CD14-positive monocyte (primary cell): ENCODE measurements at regions not wholly inside any gene's neighbourhood (a gene's known extent, or its start where the extent isn't known, plus 50 kb on each side); places are given as distances from the start of the nearest gene placed in this dataset.

Source experiments
- DNase-seq, 3 donors: peaks; one replicate each; pipeline ENCODE4 v3.0.0-alpha.2; 2011 to 2022
- H2AFZ ChIP-seq: 2 replicates; pipeline ENCODE4 v1.6.0; 2012; ENCODE audit warnings: mild to moderate bottlenecking, low read depth, low read length, inconsistent platforms; ENCODE audit not compliant: insufficient read depth, poor library complexity, severe bottlenecking
- H3K27ac ChIP-seq, 2 donors: 1 replicate in 1 of 2; 2 replicates in 1 of 2; pipeline ENCODE4 v1.5.1; 2012 to 2013; ENCODE audit warnings: low read length in 2 of 2, control low read depth in 1 of 2, inconsistent platforms in 1 of 2, low read depth in 1 of 2, mild to moderate bottlenecking in 1 of 2
- H3K27me3 ChIP-seq, 2 donors: one replicate each; pipeline versions ENCODE4 v1.6.0 to v1.6.1; 2011 to 2013; ENCODE audit warnings: low read length in 2 of 2; ENCODE audit not compliant: control insufficient read depth in 2 of 2, insufficient read depth in 2 of 2
- H3K36me3 ChIP-seq, 2 donors: replicated peaks in 1 of 2; 1 replicate in 1 of 2; 2 replicates in 1 of 2; pipeline versions ENCODE4 v1.5.1 to v1.6.1; 2012 to 2013; ENCODE audit warnings: low read length in 2 of 2, control low read depth in 1 of 2, inconsistent platforms in 1 of 2, mild to moderate bottlenecking in 1 of 2; ENCODE audit not compliant: insufficient read depth in 2 of 2, control insufficient read depth in 1 of 2
- H3K4me1 ChIP-seq, 2 donors: 1 replicate in 1 of 2; 2 replicates in 1 of 2; pipeline versions ENCODE4 v1.5.1 to v1.6.1; 2012 to 2013; ENCODE audit warnings: low read length in 2 of 2, control low read depth in 1 of 2, inconsistent platforms in 1 of 2, mild to moderate bottlenecking in 1 of 2, moderate library complexity in 1 of 2; ENCODE audit not compliant: insufficient read depth in 2 of 2, control insufficient read depth in 1 of 2
- H3K4me2 ChIP-seq: replicated peaks from 2 replicates; pipeline ENCODE3; 2012; ENCODE audit warnings: low read length, moderate library complexity, mild to moderate bottlenecking; ENCODE audit not compliant: poor library complexity, severe bottlenecking; ENCODE audit errors: extremely low read depth
- H3K4me3 ChIP-seq, 3 experiments: fragments of 200-600 bp in 1 of 3; sonication (generic) in 1 of 3; replicated peaks in 1 of 3; 1 replicate in 2 of 3; 2 replicates in 1 of 3; pipeline ENCODE4 v1.5.1; 2011 to 2013; ENCODE audit warnings: low read length in 3 of 3, mild to moderate bottlenecking in 3 of 3, control low read depth in 2 of 3, low read depth in 2 of 3, inconsistent platforms in 1 of 3, moderate library complexity in 1 of 3
- H3K79me2 ChIP-seq: 2 replicates; pipeline ENCODE4 v1.6.0; 2012; ENCODE audit warnings: mild to moderate bottlenecking, control low read depth, inconsistent platforms, low read length, moderate library complexity; ENCODE audit not compliant: insufficient read depth
- H3K9ac ChIP-seq: 2 replicates; pipeline ENCODE4 v1.6.0; 2017; ENCODE audit warnings: low read length, mild to moderate bottlenecking; ENCODE audit not compliant: insufficient read depth, poor library complexity, severe bottlenecking
- H3K9me3 ChIP-seq, 2 donors: replicated peaks in 1 of 2; 1 replicate in 1 of 2; 2 replicates in 1 of 2; pipeline versions ENCODE4 v1.5.1 to v1.6.1; 2012 to 2013; ENCODE audit warnings: low read length in 2 of 2, control low read depth in 1 of 2; ENCODE audit not compliant: control insufficient read depth in 1 of 2, insufficient read depth in 1 of 2
- H4K20me1 ChIP-seq: 2 replicates; pipeline ENCODE4 v1.6.0; 2012; ENCODE audit warnings: mild to moderate bottlenecking, low read length, control low read depth, moderate library complexity; ENCODE audit not compliant: insufficient read depth
- H3K27ac Mint-ChIP-seq, 7 donors: one replicate each; pipeline ENCODE4 v1.8.0; 2020; ENCODE audit warnings: mild to moderate bottlenecking in 7 of 7, mixed read lengths in 7 of 7, moderate library complexity in 6 of 7, inconsistent platforms in 2 of 7
- H3K27me3 Mint-ChIP-seq, 3 donors: one replicate each; pipeline ENCODE4 v1.8.0; 2021 to 2022; ENCODE audit warnings: low read depth in 3 of 3, mild to moderate bottlenecking in 3 of 3, mixed read lengths in 3 of 3, moderate library complexity in 3 of 3, inconsistent platforms in 1 of 3
- H3K36me3 Mint-ChIP-seq, 2 donors: one replicate each; pipeline ENCODE4 v1.8.0; 2020; ENCODE audit warnings: mixed read lengths in 2 of 2, inconsistent platforms in 1 of 2, mild to moderate bottlenecking in 1 of 2
- H3K4me1 Mint-ChIP-seq: one replicate; pipeline ENCODE4 v1.8.0; 2020; ENCODE audit warnings: mild to moderate bottlenecking, mixed read lengths
- H3K4me3 Mint-ChIP-seq, 2 donors: one replicate each; pipeline ENCODE4 v1.8.0; 2020; ENCODE audit warnings: mild to moderate bottlenecking in 2 of 2, mixed read lengths in 2 of 2, moderate library complexity in 1 of 2
- H3K9me3 Mint-ChIP-seq, 7 donors: one replicate each; pipeline ENCODE4 v1.8.0; 2020 to 2022; ENCODE audit warnings: mixed read lengths in 7 of 7, mild to moderate bottlenecking in 6 of 7, moderate library complexity in 6 of 7, inconsistent platforms in 2 of 7
- CTCF ChIP-seq: fragments of 200-600 bp; IDR thresholded peaks from one replicate; pipeline ENCODE4 v1.8.0; 2022; ENCODE audit warnings: antibody characterized with exemption, mild to moderate bottlenecking
- WGBS: methylation state at CpG from one replicate; pipeline ENCODE4 v1.1.5; 2013; ENCODE audit warnings: missing lambda C conversion rate; ENCODE audit not compliant: insufficient coverage; 5-methylcytosine and 5-hydroxymethylcytosine counted together
- intact Hi-C, 2 donors: fragments of 100-400 bp; cut with micrococcal nuclease; formaldehyde crosslinking; loops; one replicate each; pipeline versions ENCODE4 v1.15.0 to v1.15.1; 2023

- H3K4me3 Mint-ChIP-seq: no peak overlapping the region
- no peak for DNase-seq
- H3K4me1 Mint-ChIP-seq: no peaks in the 10 kb centered on the region
- Histone ChIP-seq H3K27ac (no peak overlapping the region), H4K20me1 (no peaks in the 10 kb centered on the region), H3K79me2 (no peaks in the 10 kb centered on the region), H3K9ac (no peak overlapping the region), H3K4me2 (no peak overlapping the region), H3K4me3 (no peak overlapping the region), H2AFZ (no peak overlapping the region), H3K27me3 (no peaks in the 10 kb centered on the region), H3K9me3 (no peaks in the 10 kb centered on the region), H3K4me1 (no peaks in the 10 kb centered on the region), H3K36me3 (no peaks in the 10 kb centered on the region)
- peaks cover 0 to 5% (median 1%) of the 10 kb centered on the region in 7 donors for H3K9me3 Mint-ChIP-seq
- peaks cover 0 to 10% (median 10%) of the 10 kb centered on the region in 3 donors for H3K27me3 Mint-ChIP-seq
- no peaks in the 10 kb centered on the region for H3K36me3 Mint-ChIP-seq
- no peak overlapping the region for H3K27ac Mint-ChIP-seq
- TF ChIP-seq CTCF: no peak
- intact Hi-C loops: no loop called here
- WGBS: no CpG with 5 or more reads among the region's 3 CpGs
Measured at GRCh38 chr3:42339321-42339720, 71.1 kb downstream of the LYZL4 start.

GRCh38 chr3:42336103-42336502 is 70.1 kb upstream of the CCK start:
- Histone ChIP-seq H3K9me3 (no peaks in the 10 kb centered on the region), H3K4me1 (no peaks in the 10 kb centered on the region), H4K20me1 (no peaks in the 10 kb centered on the region), H3K9ac (no peak overlapping the region), H3K4me2 (no peak overlapping the region), H3K27ac (no peak overlapping the region), H3K79me2 (no peaks in the 10 kb centered on the region), H3K4me3 (no peak overlapping the region), H3K27me3 (no peaks in the 10 kb centered on the region), H3K36me3 (no peaks in the 10 kb centered on the region), H2AFZ (no peak overlapping the region)
- no peak overlapping the region for H3K27ac Mint-ChIP-seq
- no peak overlapping the region for H3K4me3 Mint-ChIP-seq
- H3K27me3 Mint-ChIP-seq: peaks cover 0 to 11% (median 2%) of the 10 kb centered on the region in 3 donors
- no peaks in the 10 kb centered on the region for H3K36me3 Mint-ChIP-seq
- TF ChIP-seq CTCF: no peak
- intact Hi-C loops: no loop called here
- 100% methylated on average over 1 of the region's 1 CpG for WGBS
- no peak for DNase-seq
- no peaks in the 10 kb centered on the region for H3K4me1 Mint-ChIP-seq
- H3K9me3 Mint-ChIP-seq: peaks cover 0 to 5% (median 0%) of the 10 kb centered on the region in 7 donors
